ENCODE measurements at regions not wholly inside any gene's neighbourhood (a gene's known extent, or its start where the extent isn't known, plus 50 kb on each side); places are given as distances from the start of the nearest gene placed in this dataset.

DNA sequence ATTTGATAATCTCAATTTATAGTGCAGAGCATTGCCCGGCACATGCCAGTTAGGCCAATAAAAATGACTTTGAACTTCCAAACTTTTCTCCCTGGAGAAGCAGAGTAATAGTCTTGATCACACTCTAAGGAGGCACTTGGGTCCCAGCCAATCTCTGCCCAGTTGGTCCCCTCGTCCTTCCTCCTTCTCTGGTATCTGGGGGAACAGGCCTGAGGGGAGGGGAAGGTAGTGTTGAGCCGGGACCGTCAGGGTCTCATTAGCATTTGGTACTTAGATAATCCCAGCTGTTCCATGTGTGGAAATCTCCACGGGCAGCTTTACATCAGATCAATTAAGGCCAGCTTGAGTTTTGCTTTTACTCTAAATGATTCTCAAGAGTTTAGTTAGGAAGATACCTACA lies 70.1 kb downstream of the ZNF641 start:
- ChIA-PET CTCF (no interaction called here), POLR2A (interaction anchor here (0.6 kb wide), 1 partner anchor 1887 kb away, joined by 3 read pairs; no protein-coding TSS in a partner anchor)
- ATAC-seq (no peak), DNase-seq (ENCODE audit: low read depth, low spot score) (no peak)
- peaks cover 7% of the 10 kb centered on the region for H3K27me3 ChIP-seq (ENCODE audit: control insufficient read depth, insufficient read depth, low read length)
- peaks cover 4% of the 10 kb centered on the region; the same call in 1 of the 2 replicates for H3K9me3 ChIP-seq (ENCODE audit: control insufficient read depth, insufficient read depth, low read depth, low read length)
- BruUV-seq (replicated peaks) = no TSS peak
- H3K27ac ChIP-seq (ENCODE audit: low read length) = no peak overlapping the region
- H3K4me1 ChIP-seq (ENCODE audit: control insufficient read depth, insufficient read depth, low read length) = no peaks in the 10 kb centered on the region
- in situ Hi-C loops (cut with HindIII; ENCODE audit: low pct_unique_long_range_greater_than_20kb, low sequenced_read_pairs) = no loop called here
- TF ChIP-seq, protein P1, sequence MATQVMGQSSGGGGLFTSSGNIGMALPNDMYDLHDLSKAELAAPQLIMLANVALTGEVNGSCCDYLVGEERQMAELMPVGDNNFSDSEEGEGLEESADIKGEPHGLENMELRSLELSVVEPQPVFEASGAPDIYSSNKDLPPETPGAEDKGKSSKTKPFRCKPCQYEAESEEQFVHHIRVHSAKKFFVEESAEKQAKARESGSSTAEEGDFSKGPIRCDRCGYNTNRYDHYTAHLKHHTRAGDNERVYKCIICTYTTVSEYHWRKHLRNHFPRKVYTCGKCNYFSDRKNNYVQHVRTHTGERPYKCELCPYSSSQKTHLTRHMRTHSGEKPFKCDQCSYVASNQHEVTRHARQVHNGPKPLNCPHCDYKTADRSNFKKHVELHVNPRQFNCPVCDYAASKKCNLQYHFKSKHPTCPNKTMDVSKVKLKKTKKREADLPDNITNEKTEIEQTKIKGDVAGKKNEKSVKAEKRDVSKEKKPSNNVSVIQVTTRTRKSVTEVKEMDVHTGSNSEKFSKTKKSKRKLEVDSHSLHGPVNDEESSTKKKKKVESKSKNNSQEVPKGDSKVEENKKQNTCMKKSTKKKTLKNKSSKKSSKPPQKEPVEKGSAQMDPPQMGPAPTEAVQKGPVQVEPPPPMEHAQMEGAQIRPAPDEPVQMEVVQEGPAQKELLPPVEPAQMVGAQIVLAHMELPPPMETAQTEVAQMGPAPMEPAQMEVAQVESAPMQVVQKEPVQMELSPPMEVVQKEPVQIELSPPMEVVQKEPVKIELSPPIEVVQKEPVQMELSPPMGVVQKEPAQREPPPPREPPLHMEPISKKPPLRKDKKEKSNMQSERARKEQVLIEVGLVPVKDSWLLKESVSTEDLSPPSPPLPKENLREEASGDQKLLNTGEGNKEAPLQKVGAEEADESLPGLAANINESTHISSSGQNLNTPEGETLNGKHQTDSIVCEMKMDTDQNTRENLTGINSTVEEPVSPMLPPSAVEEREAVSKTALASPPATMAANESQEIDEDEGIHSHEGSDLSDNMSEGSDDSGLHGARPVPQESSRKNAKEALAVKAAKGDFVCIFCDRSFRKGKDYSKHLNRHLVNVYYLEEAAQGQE (IDR thresholded peaks at IDR 0.05; ENCODE audit: insufficient read depth in 1 of 2, low read depth in 2 of 2, low read length in 1 of 2) = no peak
- no peak for TF ChIP-seq TCF7L2 (IDR thresholded peaks at IDR 0.05; ENCODE audit: low read depth, low read length)
- H3K4me3 ChIP-seq (ENCODE audit: low read depth in 2 of 2, low read length in 2 of 2) = no peak overlapping the region
- intact Hi-C loops (cut with micrococcal nuclease; ENCODE audit: unreplicated experiment) = no loop called here
- H3K36me3 ChIP-seq (ENCODE audit: control insufficient read depth, insufficient read depth, low read length) = no peaks in the 10 kb centered on the region

DNA sequence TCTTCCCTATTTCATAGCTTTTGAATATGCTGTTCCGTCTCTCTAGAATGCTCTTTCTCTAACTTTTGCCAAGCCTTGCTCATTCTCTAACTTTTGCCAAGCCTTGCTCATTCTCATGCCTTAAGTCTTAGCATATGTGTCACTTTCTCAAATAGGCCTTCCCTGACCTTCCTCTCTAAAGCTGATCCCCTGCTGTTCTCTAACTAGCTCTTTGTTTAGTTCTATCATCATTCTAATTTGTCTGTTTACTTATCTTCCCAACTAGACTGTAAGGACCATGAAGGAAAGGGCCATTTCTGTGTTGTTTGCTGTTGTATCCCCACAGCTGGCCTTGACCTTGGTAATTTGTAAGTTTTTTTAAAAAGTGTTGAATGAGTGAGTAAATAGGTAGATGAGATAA lies 71.1 kb downstream of the ZNF641 start:
- BruUV-seq (replicated peaks) = no TSS peak
- no peaks in the 10 kb centered on the region for H3K36me3 ChIP-seq (ENCODE audit: control insufficient read depth, insufficient read depth, low read length)
- no peaks in the 10 kb centered on the region for H3K4me1 ChIP-seq (ENCODE audit: control insufficient read depth, insufficient read depth, low read length)
- intact Hi-C loops (cut with micrococcal nuclease; ENCODE audit: unreplicated experiment) = no loop called here
- TF ChIP-seq SIN3A (IDR thresholded peaks at IDR 0.05; ENCODE audit: borderline replicate concordance, insufficient read depth, low read depth, low read length) (no peak), TCF7L2 (IDR thresholded peaks at IDR 0.05; ENCODE audit: low read depth, low read length) (no peak), POLR2AphosphoS5 (IDR thresholded peaks at IDR 0.05; ENCODE audit: low read depth, low read length) (no peak)
- TF ChIP-seq, protein P1 (IDR thresholded peaks at IDR 0.05; ENCODE audit: insufficient read depth in 1 of 2, low read depth in 2 of 2, low read length in 1 of 2) = no peak
- TF ChIP-seq, protein P2, sequence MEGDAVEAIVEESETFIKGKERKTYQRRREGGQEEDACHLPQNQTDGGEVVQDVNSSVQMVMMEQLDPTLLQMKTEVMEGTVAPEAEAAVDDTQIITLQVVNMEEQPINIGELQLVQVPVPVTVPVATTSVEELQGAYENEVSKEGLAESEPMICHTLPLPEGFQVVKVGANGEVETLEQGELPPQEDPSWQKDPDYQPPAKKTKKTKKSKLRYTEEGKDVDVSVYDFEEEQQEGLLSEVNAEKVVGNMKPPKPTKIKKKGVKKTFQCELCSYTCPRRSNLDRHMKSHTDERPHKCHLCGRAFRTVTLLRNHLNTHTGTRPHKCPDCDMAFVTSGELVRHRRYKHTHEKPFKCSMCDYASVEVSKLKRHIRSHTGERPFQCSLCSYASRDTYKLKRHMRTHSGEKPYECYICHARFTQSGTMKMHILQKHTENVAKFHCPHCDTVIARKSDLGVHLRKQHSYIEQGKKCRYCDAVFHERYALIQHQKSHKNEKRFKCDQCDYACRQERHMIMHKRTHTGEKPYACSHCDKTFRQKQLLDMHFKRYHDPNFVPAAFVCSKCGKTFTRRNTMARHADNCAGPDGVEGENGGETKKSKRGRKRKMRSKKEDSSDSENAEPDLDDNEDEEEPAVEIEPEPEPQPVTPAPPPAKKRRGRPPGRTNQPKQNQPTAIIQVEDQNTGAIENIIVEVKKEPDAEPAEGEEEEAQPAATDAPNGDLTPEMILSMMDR (IDR thresholded peaks at IDR 0.05) = no peak
- peaks cover 7% of the 10 kb centered on the region for H3K27me3 ChIP-seq (ENCODE audit: control insufficient read depth, insufficient read depth, low read length)
- CTCF ChIA-PET = no interaction called here
- ATAC-seq = no peak
- DNase-seq (ENCODE audit: low read depth, low spot score) = no peak
- no peak overlapping the region for H3K27ac ChIP-seq (ENCODE audit: low read length)
- in situ Hi-C loops (cut with HindIII; ENCODE audit: low pct_unique_long_range_greater_than_20kb, low sequenced_read_pairs) = no loop called here
- no peak overlapping the region for H3K4me3 ChIP-seq (ENCODE audit: low read depth in 2 of 2, low read length in 2 of 2)
- POLR2A ChIA-PET = no interaction called here
- peaks cover 4% of the 10 kb centered on the region; the same call in 1 of the 2 replicates for H3K9me3 ChIP-seq (ENCODE audit: control insufficient read depth, insufficient read depth, low read depth, low read length)
